SK-N-SH (cell line): ENCODE measurements at regions not wholly inside any gene's neighbourhood (a gene's known extent, or its start where the extent isn't known, plus 50 kb on each side); places are given as distances from the start of the nearest gene placed in this dataset.

Experiments used
- POLR2AphosphoS5 ChIP-seq: IDR thresholded peaks from 2 replicates; pipeline ENCODE4 v1.6.1; 2012; ENCODE audit warnings: low read depth, low read length
- RAD21 ChIP-seq: IDR thresholded peaks from 2 replicates; pipeline ENCODE4 v1.6.1; 2012; ENCODE audit warnings: mild to moderate bottlenecking, low read length
- TF ChIP-seq, protein P1 (sequence below): fragments of 150-350 bp; IDR thresholded peaks from 2 replicates; pipeline ENCODE4 v1.6.1; 2017; ENCODE audit warnings: antibody characterized with exemption, low read length, low read depth, borderline replicate concordance
- TF ChIP-seq, protein P2 (sequence below): IDR thresholded peaks from 2 replicates; pipeline ENCODE4 v1.4.0; 2012; ENCODE audit warnings: low read depth, borderline replicate concordance

DNA sequence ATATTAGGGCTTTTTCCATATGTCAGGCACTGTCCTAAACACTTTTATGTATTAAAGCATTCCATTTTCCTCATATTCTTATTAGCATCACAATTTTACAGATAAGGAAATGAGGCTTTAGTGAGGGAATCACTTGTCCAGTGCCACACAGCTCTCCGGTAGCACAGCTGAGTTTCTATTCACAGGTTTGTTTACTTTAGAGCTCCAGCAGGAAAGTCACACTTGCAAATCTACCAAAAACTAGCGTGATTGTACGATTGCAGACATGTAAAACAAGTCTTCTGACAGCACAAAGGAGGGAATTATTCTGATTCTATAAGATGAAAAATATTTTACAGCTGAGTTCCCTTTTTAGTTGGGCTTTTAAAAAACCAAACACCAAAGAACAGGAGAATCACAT is 472.1 kb downstream of the TMA16 start:
- TF ChIP-seq POLR2AphosphoS5: no peak
- TF ChIP-seq, protein P1, sequence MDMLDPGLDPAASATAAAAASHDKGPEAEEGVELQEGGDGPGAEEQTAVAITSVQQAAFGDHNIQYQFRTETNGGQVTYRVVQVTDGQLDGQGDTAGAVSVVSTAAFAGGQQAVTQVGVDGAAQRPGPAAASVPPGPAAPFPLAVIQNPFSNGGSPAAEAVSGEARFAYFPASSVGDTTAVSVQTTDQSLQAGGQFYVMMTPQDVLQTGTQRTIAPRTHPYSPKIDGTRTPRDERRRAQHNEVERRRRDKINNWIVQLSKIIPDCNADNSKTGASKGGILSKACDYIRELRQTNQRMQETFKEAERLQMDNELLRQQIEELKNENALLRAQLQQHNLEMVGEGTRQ: no peak
- TF ChIP-seq, protein P2, sequence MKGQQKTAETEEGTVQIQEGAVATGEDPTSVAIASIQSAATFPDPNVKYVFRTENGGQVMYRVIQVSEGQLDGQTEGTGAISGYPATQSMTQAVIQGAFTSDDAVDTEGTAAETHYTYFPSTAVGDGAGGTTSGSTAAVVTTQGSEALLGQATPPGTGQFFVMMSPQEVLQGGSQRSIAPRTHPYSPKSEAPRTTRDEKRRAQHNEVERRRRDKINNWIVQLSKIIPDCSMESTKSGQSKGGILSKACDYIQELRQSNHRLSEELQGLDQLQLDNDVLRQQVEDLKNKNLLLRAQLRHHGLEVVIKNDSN: no peak
- TF ChIP-seq RAD21: no peak
